HG02678 (cell line): ENCODE measurements at regions not wholly inside any gene's neighbourhood (a gene's known extent, or its start where the extent isn't known, plus 50 kb on each side); places are given as distances from the start of the nearest gene placed in this dataset.

Source experiments
- ATAC-seq: cut with Tn5 transposase; IDR thresholded peaks from one replicate; pipeline ENCODE4 v1.9.1; 2021; ENCODE audit warnings: mild to moderate bottlenecking, moderate library complexity; ENCODE audit not compliant: unreplicated experiment

DNA sequence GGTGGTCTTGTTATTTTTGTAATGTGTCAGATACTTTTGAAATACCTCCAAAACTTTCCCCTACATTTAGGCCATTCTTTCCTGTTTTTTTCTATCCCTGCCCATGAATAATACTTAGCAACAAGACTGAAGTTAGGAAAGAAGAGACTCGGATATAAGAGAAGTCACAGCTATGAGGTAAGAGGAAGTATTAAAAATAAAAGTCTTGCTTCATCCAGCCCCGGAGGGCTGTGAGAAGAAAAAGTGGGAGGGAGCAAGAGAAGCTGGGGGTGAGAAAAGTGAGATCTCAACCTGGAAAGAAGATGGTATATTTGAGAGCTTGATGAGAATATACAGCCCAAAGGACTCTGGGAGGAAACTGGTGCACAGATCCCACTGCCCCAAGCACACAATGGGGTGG lies 213.5 kb upstream of the CDIN1 start:
- ATAC-seq: no peak

DNA sequence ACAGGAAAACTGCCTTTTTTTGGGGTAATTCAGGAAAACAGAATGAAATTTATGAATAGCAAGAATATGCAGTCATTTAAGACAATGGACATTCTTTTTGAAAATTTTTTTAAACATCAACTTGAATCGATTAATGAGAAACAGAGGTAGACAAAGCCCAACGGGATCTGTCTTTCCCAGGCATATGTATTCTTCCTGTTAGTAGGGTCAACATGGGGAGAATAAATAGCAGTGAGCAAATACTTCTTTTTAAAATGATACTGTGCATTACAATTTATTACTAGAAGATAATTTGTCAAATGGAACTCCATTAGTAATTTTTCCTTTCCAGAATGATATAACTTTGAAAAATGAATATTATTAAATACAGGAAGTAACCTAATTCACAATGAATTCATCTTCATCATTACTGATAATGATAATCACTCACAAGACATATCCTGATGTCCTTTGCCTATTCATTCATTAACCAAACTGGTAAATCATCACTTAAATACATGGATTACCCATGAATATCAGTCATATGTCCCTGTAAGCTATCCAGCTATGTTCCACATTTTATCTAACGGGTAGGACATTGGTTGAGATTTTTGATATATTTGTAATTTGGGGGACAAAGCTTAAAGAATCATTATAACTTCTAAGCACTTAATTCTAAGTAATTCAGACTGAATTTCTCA lies 209.2 kb upstream of the CDIN1 start:
- ATAC-seq: no peak

DNA sequence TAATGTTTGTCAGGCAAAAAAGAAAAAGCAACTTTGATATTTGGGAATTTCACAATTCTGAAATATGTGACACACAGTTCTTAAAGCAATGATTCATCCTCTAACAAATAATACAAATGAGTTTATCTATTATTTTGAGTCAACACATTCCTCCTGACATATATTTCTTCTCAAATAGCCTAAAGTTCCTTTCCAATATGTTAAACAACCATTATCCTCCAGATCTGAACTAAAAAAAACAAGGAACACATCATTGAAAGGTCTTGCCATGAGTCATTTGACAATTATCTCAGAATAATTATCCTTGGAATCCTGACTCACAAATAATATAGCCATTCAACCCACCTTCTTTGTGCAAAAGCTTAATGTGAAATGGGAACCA lies 208.7 kb upstream of the CDIN1 start:
- ATAC-seq: no peak

DNA sequence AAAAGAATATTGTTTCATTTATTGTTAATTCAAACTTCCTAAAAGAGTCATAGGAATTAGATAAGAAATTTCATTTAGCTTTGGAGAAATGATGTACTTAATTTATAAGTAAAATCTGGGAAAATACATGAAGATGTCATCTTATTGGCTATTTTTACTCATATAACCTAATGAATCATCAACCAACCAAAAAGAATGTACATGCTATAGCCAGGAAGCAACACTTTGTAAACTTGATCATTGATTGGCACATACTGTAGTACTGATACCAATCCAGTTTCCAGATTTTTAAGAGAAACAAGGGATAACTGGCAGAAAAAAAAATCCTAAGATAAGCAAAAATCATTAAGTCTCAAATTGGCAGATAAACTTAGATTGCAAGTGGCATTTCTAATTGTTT lies 207.9 kb upstream of the CDIN1 start:
- no peak for ATAC-seq

DNA sequence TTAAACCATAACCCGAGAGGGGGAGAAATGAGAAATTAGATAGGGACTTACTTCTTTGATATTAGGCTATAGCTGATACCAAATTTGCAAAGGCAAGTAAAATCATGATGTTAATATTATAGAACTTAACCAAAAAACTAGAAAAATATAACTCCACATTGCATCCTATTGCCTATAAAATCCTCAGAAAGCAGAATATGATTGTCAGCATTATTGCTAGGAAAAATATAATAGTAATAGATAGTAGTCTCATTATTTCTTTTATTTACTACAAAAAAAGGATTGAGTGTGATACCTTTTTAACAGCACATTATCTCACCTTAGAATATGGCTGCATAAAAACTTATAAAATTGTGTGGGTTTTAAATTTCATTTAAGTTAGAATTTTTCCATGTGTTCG lies 206.5 kb upstream of the CDIN1 start:
- no peak for ATAC-seq

DNA sequence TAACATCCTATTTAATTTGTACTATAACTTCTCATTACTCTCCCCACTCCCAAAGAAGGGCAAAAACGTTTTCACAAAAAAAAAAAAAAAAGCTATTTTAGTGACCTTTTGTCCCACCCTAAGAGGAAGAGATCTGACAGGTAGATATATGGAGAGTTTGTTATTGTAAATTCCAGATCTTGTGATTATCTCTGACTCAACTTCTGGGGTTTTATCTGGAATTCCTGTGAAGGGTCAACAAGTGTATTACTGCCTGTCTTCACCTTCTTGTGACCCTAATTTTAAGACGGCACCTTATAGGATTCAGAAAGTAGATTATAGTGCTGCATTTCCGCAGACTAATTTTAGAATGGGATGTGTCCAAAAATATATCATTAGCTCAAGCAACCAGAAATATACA lies 205.9 kb upstream of the CDIN1 start:
- no peak for ATAC-seq

DNA sequence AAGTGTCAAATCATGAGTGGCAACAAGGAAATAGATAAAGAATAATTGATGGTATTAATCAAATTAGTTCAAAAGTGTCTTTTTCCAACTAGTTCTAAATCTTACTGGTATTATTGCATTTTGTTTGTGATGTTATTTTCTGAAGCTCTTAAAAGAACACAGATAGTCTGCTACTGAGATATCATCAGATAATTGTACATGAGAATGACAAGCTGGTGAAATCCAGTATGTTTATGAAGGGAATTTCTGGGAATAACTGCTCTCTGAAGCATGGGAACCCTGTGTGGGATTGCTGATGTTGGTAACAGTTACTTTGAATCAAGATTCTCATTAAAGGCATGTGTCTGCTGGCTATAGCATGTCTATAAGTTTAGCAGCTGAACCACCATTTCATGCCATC lies 190.3 kb upstream of the CDIN1 start:
- ATAC-seq: no peak

DNA sequence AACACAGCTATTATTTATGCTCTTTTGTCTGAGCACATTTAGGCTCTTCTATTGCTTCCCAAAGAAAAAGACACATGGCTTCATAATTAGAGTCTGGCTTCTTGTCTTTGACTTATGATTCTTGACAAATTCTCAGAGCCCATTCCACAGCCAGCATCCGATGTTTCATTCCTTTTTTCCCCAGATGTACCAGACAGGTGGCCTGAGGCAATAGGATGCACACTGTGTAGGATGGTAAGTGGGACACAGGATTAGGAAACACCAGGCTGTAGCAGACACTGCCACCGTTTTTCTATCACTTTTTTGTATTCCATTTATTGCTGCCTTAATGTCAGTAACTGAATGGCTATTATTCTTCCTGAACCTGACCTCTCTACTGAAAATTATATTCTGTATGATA lies 188.9 kb upstream of the CDIN1 start:
- no peak for ATAC-seq

DNA sequence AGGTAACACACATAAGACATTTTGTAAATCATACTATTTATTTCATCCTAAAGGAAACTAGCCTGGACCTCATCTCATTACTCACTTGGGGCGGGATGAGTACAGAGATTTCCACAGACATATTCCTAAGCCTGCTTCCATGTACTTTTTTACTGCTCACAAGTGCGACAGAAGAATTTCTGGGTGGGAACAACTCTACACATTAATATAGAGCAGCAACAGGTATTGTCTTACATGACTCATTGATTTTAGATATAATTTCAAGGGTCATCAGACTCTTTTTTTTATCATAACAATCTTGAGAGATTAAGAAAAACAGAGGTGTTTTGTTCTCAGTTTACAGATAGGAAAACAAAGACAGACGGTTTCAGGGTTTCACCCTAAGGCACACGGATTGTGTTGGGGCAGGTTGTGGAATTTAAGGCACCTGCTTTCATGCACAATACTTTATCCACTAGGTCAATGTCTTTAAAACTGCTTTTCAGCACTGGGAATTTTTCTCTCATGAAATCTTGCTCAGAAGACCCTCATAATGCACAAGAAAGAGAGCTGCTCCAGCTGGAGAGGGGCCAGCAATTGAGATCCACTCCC lies 186.7 kb upstream of the CDIN1 start:
- ATAC-seq: no peak

DNA sequence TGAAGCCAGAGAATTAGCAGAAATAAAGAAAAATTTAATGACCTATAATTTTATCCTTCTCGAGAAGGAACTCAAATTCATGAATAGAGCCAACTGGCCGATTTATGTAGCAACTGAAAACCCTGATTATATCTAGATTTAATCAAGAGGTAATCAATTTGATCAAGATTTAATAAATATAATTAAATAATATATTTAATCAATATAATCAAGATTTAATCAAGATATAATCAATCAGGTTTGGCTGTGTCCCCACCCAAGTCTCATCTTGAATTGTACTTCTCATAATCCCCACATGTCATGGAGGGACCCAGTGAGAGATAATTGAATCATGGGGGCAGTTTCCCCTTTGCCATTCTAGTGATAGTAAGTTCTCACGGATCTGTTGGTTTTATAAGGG lies 181.2 kb upstream of the CDIN1 start:
- no peak for ATAC-seq

DNA sequence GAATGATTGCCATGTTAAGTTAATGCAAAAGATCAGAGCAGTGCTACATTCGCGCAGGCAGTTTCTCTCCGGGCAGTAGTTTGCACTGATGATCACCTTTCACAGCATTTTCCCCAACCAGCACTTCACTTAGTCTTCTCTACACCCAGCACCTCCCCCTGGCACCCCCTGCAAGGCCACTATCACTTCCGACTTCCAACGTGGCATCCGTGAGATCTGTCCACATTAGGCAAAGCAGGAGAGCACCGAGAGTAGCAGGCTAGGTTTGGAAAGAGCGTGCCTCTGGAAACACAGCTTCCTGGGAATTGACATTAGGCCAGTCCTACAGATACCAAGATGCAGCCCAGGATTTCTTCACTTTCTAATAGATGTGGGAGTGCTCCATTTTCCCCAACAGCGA lies 180.2 kb upstream of the CDIN1 start:
- ATAC-seq: no peak

DNA sequence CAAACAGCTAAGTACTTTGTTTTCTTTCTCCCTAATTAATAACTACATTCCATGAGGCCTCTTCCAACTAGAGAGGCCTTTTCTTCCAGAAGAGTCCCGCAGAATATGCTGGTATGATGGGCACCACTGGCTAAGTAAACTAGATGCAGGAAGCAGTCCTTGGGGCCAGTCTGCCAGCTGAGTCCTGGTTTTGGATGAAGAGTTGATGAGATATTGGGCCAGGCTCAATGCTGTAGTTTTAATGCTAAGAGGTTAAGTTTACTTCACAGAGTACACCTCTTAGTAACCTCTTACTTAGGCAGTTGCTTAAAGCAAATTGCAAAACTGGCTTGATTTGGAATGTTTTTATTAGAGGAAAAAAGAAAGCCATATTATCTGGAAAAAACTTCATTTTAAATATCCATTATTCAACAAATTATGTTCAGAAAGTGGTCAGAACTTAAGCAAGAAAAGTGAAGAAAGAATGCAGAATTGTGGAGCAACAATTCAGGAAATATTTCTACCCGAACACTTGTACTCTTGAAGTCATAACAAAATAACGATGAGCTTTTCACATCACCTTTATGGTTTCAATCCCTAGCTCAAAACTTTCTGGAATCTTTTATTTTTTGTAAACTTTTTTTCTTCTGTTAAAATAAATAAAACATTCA lies 178.4 kb upstream of the CDIN1 start:
- no peak for ATAC-seq

DNA sequence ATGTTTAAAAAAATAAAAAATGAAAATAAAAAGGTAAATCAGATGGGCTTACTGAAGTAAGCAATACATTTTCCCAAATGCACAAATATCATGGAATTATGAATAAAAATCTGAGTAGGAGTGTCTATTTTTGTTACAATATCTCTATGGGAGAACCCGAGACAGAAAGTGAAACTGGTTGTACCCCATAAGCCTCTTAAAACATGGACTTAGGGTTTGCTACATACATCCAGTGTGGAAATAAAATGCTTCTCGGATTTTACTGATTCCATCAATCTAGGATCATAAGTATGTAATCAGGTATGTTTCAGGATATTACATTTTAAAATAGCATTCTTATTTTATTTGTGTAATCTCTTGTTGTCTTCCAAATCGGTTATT lies 177.8 kb upstream of the CDIN1 start:
- no peak for ATAC-seq

DNA sequence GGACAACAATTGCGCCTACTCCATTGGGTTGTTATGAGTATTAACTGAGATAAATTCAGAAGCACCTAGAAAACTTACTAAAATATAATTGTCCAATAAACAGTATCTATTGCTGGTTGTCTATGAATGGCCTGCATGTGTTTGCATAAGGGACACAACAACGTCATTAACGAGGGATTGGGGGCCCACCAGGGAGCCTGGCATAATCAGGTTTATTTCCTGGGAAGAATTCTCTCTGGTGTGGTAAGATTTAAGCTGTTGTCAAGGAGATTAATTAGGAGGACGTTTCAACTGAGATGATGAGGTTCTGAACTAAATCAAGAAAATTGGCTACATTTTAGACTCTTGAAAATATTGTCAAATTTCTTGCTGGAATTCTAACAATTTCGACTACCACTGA lies 176.1 kb upstream of the CDIN1 start:
- no peak for ATAC-seq

DNA sequence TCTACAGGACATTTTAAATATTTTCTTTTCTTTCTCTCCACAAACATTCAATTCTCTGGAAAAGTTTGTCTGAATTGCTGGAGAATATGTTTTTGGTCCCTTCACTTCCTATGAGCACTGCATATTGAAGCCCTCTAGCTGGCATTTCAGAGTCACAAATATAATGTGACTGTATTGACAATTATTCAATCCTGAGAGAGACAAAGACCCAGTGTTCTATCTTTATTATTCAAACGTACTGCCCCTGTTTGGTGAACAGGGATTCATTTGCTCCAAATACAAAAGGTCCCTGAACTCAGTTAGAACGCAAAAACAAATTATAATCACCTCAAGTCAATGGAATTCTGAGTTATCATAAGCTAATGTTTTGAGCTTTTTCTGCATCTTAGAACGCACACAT lies 173.1 kb upstream of the CDIN1 start:
- ATAC-seq: no peak

DNA sequence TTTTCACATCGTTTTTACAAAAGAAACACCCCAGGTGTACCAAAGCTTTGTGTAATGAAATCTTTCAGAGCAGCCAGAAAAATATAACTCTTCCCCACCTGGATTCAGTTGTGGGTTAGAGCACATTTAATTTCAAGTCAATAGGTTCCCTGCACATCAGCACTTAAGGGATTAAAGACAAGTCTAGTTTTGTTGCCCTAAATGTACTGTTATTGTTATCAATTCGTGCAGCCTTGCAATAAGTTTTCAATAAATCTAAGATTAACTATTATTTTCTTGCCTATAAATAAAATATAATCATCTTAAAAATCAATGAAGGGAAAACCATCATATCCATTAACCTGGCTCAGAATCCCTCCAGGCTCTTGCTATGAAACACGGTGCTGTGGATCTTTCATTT lies 172.5 kb upstream of the CDIN1 start:
- no peak for ATAC-seq

DNA sequence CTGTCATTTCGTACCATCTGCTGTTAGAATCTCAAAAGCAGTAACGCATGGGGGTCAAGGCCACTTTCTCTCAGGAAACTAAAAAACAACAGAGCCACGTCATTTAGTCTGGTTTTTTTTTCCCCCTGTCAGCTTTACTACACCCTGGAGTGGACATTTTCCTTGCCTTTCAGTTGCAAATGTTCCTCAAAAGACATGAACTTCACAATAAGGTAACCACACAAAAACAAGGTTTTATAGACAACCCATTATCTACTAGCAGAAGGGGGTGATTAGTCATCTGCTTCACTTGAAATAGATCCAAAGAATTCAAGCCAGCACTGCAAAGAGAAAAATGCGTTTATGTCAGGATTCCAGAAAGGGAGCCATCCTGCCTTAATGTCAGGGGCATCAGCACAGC lies 171.8 kb upstream of the CDIN1 start:
- no peak for ATAC-seq

DNA sequence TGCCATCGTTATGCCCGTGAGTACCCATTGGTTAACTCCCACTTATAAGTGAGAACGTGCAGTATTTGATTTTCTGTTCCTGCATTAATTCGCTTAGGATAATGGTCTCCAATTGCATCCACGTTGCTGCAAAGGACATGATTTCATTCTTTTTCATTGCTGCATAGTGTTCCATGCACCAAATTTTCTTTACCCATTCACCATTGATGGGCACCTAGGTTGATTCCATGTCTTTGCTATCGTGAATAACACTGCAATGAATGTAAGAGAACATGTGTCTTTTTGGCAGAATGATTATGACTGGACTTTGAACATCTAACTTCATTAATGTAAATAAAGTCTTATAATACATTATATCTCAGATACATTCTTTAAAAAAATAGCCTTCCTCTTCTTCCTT lies 169.6 kb upstream of the CDIN1 start:
- ATAC-seq: no peak

DNA sequence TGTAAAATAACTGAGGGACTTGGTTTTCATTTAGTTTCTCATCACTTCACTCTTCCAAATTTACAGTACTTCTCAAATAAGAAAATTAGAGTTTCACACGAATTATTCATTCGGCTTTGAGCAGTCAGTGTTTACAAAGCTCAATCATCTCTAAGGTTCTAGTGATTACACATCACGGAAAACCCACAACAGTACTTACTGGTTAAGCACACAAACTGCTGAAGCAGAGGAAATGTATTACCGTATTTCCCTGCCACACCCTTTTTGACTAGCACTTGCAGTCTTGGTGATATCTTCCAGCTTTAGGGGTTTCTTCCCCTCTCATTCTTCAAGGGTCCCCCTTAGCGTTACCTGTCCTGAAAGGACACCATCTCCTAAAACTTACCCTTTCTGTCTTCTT lies 164.8 kb upstream of the CDIN1 start:
- no peak for ATAC-seq

DNA sequence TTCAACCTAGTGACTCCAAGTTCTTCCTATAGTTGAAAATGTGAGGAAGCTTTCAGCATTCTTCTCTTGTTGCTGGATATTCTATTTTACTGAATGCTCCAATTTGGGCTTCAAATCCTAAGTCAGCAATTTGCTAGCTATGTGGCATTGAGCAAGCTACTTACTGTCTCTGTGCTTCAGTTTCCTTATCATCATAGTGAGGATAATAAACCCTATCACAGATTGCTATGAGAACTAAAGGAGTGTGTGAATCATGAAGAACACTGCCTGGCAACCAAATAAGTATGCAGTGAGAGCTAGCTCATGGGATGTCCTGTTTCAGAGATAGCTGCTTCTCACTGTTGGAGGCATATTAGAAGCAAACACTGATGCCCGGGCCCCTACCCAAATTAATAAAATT lies 163.8 kb upstream of the CDIN1 start:
- no peak for ATAC-seq

DNA sequence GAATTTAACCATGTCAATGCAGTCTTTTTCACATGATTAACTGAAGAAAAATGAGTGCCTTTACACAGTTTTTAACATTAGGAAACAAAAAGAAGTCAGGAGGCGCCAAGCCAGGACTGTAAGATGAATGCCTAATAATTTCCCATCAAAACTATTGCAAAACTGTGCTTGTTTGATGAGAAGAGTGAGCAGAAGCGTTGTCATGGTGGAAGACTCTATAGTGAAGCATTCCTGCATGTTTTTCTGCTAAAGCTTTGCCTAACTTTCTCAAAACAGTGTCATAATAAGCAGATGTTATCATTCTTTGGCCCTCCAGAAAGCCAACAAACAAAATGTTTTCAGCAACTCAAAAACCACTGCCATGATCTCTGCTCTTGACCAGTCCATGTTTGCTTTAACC lies 156.8 kb upstream of the CDIN1 start:
- ATAC-seq: no peak

DNA sequence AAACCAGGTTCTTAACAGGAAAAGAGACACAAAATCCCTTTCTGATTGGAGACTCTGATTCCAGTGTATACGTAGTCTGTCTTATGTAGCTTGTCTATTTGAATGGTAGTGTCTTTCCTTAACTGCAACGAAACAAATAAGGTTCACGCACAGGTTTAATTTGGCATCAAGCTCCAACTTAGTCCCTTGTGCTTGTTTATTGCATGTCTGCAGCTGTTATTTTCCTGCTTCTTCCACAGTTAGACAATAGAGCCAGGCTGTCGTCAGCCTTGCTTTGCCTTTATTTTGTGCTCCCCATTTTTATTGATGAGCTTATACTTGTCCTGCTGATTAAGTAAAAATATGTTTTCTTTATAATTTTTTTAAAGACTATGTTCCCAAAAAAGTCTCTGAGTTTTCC lies 152.7 kb upstream of the CDIN1 start:
- ATAC-seq: no peak
